ENCODE measurements at regions not wholly inside any gene's neighbourhood (a gene's known extent, or its start where the extent isn't known, plus 50 kb on each side); places are given as distances from the start of the nearest gene placed in this dataset.

- TF ChIP-seq CTCF (IDR thresholded peaks at IDR 0.05; ENCODE audit: insufficient read depth, low read length, poor library complexity, severe bottlenecking) (no peak), EZH2phosphoT487 (conservative IDR thresholded peaks at IDR 0.05; ENCODE audit: low read length) (no peak)
- Histone ChIP-seq H2AFZ (ENCODE audit: low read depth, low read length, severe bottlenecking) (no peak overlapping the region), H3K27ac (ENCODE audit: low read depth, low read length) (no peak overlapping the region)
Measured at GRCh38 chr2:59882822-59883221, 670.6 kb downstream of the BCL11A start.

GRCh38 chr2:59882279-59882678, 671.2 kb downstream of the BCL11A start:
- Histone ChIP-seq H4K20me1 (ENCODE audit: low read depth, low read length) (no peaks in the 10 kb centered on the region), H3K4me3 (ENCODE audit: insufficient read depth, low read length, poor library complexity, severe bottlenecking) (no peak overlapping the region), H2AFZ (ENCODE audit: low read depth, low read length, severe bottlenecking) (no peak overlapping the region), H3K79me2 (ENCODE audit: insufficient read depth, low read length) (no peaks in the 10 kb centered on the region), H3F3A (ENCODE audit: insufficient read depth) (no peaks in the 10 kb centered on the region), H3K27me3 (ENCODE audit: low read length) (no peaks in the 10 kb centered on the region), H3K4me2 (ENCODE audit: low read depth, low read length, poor library complexity, severe bottlenecking) (no peak overlapping the region), H3K27ac (ENCODE audit: low read depth, low read length) (no peak overlapping the region), H3K9me2 (replicated peaks; ENCODE audit: insufficient read depth, low read length) (no peaks in the 10 kb centered on the region), H3K9ac (ENCODE audit: low read length) (no peak overlapping the region), H3K9me3 (ENCODE audit: insufficient read depth, low read length) (no peaks in the 10 kb centered on the region), H3K36me3 (ENCODE audit: low read length) (no peaks in the 10 kb centered on the region)
- no peak for TF ChIP-seq CTCF (IDR thresholded peaks at IDR 0.05; ENCODE audit: insufficient read depth, low read length, poor library complexity, severe bottlenecking)
- TF ChIP-seq EZH2phosphoT487 (conservative IDR thresholded peaks at IDR 0.05; ENCODE audit: low read length), result no peak

More at GRCh38 chr2:59882822-59883221, 670.6 kb downstream of the BCL11A start:
- Histone ChIP-seq H3K79me2 (ENCODE audit: insufficient read depth, low read length) (no peaks in the 10 kb centered on the region), H3K4me3 (ENCODE audit: insufficient read depth, low read length, poor library complexity, severe bottlenecking) (no peak overlapping the region), H3F3A (ENCODE audit: insufficient read depth) (no peaks in the 10 kb centered on the region), H4K20me1 (ENCODE audit: low read depth, low read length) (no peaks in the 10 kb centered on the region), H3K9ac (ENCODE audit: low read length) (no peak overlapping the region), H3K36me3 (ENCODE audit: low read length) (no peaks in the 10 kb centered on the region), H3K9me2 (replicated peaks; ENCODE audit: insufficient read depth, low read length) (no peaks in the 10 kb centered on the region), H3K27me3 (ENCODE audit: low read length) (no peaks in the 10 kb centered on the region), H3K4me2 (ENCODE audit: low read depth, low read length, poor library complexity, severe bottlenecking) (no peak overlapping the region), H3K9me3 (ENCODE audit: insufficient read depth, low read length) (no peaks in the 10 kb centered on the region)

GRCh38 chr2:59881218-59881617, 672.2 kb downstream of the BCL11A start:
- no peaks in the 10 kb centered on the region for H3K27me3 ChIP-seq (ENCODE audit: low read length)
- no peak overlapping the region for H3K9ac ChIP-seq (ENCODE audit: low read length)
- no peak overlapping the region for H3K4me3 ChIP-seq (ENCODE audit: insufficient read depth, low read length, poor library complexity, severe bottlenecking)
- H3K9me3 ChIP-seq (ENCODE audit: insufficient read depth, low read length), result no peaks in the 10 kb centered on the region
- no peaks in the 10 kb centered on the region for H4K20me1 ChIP-seq (ENCODE audit: low read depth, low read length)
- no peak overlapping the region for H3K4me2 ChIP-seq (ENCODE audit: low read depth, low read length, poor library complexity, severe bottlenecking)
- H3K27ac ChIP-seq (ENCODE audit: low read depth, low read length), result no peak overlapping the region
- no peak overlapping the region for H2AFZ ChIP-seq (ENCODE audit: low read depth, low read length, severe bottlenecking)
- H3K9me2 ChIP-seq (replicated peaks; ENCODE audit: insufficient read depth, low read length), result no peaks in the 10 kb centered on the region
- H3F3A ChIP-seq (ENCODE audit: insufficient read depth), result no peaks in the 10 kb centered on the region
- no peaks in the 10 kb centered on the region for H3K36me3 ChIP-seq (ENCODE audit: low read length)
- TF ChIP-seq EZH2phosphoT487 (conservative IDR thresholded peaks at IDR 0.05; ENCODE audit: low read length) (no peak), CTCF (IDR thresholded peaks at IDR 0.05; ENCODE audit: insufficient read depth, low read length, poor library complexity, severe bottlenecking) (no peak)
- H3K79me2 ChIP-seq (ENCODE audit: insufficient read depth, low read length), result no peaks in the 10 kb centered on the region
